ENCODE measurements at regions not wholly inside any gene's neighbourhood (a gene's known extent, or its start where the extent isn't known, plus 50 kb on each side); places are given as distances from the start of the nearest gene placed in this dataset.

DNA sequence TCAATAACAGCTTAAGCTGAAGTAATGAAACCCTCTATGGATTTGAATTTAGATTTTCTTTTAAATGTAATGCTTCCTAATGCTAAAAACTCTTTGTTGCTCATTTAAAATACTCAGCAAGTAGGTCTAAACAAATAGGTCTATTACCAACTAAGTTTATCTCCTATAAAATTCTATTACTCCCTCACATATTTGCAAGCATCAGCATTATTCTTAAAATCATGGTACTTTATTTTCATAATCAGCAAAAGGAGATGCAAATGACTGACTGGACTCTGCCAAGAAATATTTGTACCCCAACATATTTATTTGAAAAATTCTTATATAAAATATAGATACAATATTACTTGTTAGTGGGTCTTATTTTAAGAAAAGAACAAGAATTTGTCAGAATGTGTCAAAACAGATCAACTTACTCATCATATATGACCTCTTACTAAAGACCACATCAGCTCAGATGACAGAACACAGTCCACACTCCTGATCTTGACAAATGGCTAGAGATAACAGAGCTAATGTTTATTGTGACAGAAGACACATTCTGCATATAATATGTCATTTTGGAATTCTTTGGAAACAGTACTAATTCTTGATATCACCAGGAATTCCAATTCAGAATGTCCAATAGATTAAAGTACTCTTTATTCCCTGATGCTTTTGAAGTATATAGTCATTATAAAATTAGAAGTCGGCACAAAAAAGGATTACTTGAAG, 704.6 kb upstream of the PCDH9 start:
- TF ChIP-seq, protein P1, sequence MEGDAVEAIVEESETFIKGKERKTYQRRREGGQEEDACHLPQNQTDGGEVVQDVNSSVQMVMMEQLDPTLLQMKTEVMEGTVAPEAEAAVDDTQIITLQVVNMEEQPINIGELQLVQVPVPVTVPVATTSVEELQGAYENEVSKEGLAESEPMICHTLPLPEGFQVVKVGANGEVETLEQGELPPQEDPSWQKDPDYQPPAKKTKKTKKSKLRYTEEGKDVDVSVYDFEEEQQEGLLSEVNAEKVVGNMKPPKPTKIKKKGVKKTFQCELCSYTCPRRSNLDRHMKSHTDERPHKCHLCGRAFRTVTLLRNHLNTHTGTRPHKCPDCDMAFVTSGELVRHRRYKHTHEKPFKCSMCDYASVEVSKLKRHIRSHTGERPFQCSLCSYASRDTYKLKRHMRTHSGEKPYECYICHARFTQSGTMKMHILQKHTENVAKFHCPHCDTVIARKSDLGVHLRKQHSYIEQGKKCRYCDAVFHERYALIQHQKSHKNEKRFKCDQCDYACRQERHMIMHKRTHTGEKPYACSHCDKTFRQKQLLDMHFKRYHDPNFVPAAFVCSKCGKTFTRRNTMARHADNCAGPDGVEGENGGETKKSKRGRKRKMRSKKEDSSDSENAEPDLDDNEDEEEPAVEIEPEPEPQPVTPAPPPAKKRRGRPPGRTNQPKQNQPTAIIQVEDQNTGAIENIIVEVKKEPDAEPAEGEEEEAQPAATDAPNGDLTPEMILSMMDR (IDR thresholded peaks at IDR 0.05), result no peak
- TF ChIP-seq EZH2phosphoT487 (IDR thresholded peaks at IDR 0.05; ENCODE audit: borderline replicate concordance, low read depth) (no peak), NFIC (IDR thresholded peaks at IDR 0.05; ENCODE audit: borderline replicate concordance) (no peak), SIN3A (IDR thresholded peaks at IDR 0.05; ENCODE audit: borderline replicate concordance, low read depth, low read length) (no peak), FOSL2 (IDR thresholded peaks at IDR 0.05; ENCODE audit: borderline replicate concordance, low read depth) (no peak), JUND (IDR thresholded peaks at IDR 0.05) (no peak), POLR2AphosphoS5 (IDR thresholded peaks at IDR 0.05; ENCODE audit: low read depth, low read length) (no peak), MXI1 (IDR thresholded peaks at IDR 0.05; ENCODE audit: low read depth, low read length) (no peak), EP300 (IDR thresholded peaks at IDR 0.05; ENCODE audit: borderline replicate concordance in 1 of 2, low read depth in 1 of 2, low read length in 1 of 2) (no peak), SMC3 (IDR thresholded peaks at IDR 0.05; ENCODE audit: low read depth, low read length) (no peak), CHD2 (IDR thresholded peaks at IDR 0.05; ENCODE audit: low read length, partially characterized antibody) (no peak), RAD21 (IDR thresholded peaks at IDR 0.05; ENCODE audit: low read length) (no peak)
- TF ChIP-seq, protein P2, sequence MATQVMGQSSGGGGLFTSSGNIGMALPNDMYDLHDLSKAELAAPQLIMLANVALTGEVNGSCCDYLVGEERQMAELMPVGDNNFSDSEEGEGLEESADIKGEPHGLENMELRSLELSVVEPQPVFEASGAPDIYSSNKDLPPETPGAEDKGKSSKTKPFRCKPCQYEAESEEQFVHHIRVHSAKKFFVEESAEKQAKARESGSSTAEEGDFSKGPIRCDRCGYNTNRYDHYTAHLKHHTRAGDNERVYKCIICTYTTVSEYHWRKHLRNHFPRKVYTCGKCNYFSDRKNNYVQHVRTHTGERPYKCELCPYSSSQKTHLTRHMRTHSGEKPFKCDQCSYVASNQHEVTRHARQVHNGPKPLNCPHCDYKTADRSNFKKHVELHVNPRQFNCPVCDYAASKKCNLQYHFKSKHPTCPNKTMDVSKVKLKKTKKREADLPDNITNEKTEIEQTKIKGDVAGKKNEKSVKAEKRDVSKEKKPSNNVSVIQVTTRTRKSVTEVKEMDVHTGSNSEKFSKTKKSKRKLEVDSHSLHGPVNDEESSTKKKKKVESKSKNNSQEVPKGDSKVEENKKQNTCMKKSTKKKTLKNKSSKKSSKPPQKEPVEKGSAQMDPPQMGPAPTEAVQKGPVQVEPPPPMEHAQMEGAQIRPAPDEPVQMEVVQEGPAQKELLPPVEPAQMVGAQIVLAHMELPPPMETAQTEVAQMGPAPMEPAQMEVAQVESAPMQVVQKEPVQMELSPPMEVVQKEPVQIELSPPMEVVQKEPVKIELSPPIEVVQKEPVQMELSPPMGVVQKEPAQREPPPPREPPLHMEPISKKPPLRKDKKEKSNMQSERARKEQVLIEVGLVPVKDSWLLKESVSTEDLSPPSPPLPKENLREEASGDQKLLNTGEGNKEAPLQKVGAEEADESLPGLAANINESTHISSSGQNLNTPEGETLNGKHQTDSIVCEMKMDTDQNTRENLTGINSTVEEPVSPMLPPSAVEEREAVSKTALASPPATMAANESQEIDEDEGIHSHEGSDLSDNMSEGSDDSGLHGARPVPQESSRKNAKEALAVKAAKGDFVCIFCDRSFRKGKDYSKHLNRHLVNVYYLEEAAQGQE (IDR thresholded peaks at IDR 0.05; ENCODE audit: low read depth, low read length), result no peak
- TF ChIP-seq, protein P3, sequence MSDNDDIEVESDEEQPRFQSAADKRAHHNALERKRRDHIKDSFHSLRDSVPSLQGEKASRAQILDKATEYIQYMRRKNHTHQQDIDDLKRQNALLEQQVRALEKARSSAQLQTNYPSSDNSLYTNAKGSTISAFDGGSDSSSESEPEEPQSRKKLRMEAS (IDR thresholded peaks at IDR 0.05; ENCODE audit: low read depth), result no peak

Measured in SK-N-SH (cell line).